Neural progenitor cell (in vitro differentiated cells): ENCODE measurements at regions not wholly inside any gene's neighbourhood (a gene's known extent, or its start where the extent isn't known, plus 50 kb on each side); places are given as distances from the start of the nearest gene placed in this dataset.

Experiments used
- EZH2 ChIP-seq: fragments of 200-600 bp; sonication (generic); IDR thresholded peaks from 2 replicates; pipeline ENCODE4 v1.6.1; 2017; ENCODE audit warnings: antibody characterized with exemption, mild to moderate bottlenecking, moderate library complexity
- EZH2phosphoT487 ChIP-seq: fragments of 200-600 bp; sonication (generic); IDR thresholded peaks from 2 replicates; pipeline ENCODE4 v1.6.1; 2017; ENCODE audit warnings: antibody characterized with exemption
- TF ChIP-seq, protein P1 (sequence below): fragments of 200-600 bp; sonication (generic); IDR thresholded peaks from 2 replicates; pipeline ENCODE4 v1.5.1; 2017; ENCODE audit warnings: antibody characterized with exemption, mild to moderate bottlenecking

DNA sequence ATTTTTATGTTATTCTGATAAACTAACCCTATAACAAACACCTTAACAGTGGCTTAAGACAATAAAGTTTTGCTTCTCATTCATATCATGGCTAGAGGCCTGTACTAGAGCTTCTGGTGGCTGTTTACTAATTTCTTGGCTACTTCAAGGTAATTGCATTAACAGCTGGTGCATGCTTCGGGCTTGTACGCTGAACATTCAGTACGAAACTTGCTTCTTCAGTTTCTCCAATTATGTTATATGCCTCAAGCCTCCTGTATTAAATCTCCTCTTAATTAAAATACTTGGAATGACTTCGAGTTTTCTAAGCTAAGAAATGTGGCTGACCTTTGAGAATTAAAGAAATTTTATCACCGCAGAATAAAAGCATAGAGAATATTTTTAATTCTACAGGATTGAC is 138.9 kb upstream of the TRAM1L1 start:
- TF ChIP-seq, protein P1, sequence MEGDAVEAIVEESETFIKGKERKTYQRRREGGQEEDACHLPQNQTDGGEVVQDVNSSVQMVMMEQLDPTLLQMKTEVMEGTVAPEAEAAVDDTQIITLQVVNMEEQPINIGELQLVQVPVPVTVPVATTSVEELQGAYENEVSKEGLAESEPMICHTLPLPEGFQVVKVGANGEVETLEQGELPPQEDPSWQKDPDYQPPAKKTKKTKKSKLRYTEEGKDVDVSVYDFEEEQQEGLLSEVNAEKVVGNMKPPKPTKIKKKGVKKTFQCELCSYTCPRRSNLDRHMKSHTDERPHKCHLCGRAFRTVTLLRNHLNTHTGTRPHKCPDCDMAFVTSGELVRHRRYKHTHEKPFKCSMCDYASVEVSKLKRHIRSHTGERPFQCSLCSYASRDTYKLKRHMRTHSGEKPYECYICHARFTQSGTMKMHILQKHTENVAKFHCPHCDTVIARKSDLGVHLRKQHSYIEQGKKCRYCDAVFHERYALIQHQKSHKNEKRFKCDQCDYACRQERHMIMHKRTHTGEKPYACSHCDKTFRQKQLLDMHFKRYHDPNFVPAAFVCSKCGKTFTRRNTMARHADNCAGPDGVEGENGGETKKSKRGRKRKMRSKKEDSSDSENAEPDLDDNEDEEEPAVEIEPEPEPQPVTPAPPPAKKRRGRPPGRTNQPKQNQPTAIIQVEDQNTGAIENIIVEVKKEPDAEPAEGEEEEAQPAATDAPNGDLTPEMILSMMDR: no peak
- TF ChIP-seq EZH2 (no peak), EZH2phosphoT487 (no peak)
